Amygdala (tissue), 56 donors: ENCODE measurements at regions not wholly inside any gene's neighbourhood (a gene's known extent, or its start where the extent isn't known, plus 50 kb on each side); places are given as distances from the start of the nearest gene placed in this dataset.

ENCODE experiments used
- DNase-seq, 56 donors: peaks; one replicate each; lab custom pipeline; 2025; lab: John Stamatoyannopoulos, UW

DNA sequence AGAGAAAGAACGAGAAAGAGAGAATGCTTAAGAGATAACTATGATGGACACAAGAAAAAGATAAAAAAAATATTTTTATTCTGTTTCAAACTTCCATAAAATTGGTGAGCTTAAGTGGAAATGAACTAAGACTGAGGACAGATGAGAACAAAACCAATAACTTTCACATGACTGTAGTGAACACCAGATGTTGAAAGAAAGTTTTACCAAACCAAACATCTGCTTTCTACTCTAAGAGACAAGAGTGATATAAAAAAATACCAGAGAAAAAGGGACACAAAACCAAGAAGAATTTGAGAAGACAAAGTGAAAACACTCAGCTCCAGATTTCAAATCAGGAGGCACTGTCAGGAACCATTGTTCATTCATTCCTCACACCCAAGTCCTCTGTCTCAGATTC, 147.9 kb downstream of the IMPG2 start:
- no peak for DNase-seq

DNA sequence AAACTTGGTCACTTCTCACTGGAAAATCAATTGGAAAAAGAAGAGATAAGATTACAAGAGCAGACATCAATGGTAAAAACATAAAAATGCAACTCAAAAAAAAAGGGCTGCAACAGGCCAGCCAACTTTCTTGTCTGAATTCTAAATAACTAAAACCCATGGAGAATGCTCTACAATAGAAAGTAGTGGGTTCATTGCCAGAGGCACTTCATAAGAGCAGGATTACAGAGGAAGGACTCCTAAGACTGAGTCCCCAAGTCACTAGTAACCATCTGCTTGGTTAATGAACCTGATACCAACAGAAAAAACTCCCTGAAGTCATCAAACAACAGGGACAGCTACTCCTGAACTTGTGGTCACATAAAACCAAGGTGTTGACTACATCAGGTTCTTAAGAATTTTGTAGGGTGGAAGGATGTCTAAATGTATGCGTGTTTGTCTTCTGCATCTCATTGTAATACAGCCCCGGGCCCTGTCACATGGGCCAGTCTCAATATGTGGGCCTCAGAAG, 148.6 kb downstream of the IMPG2 start:
- no peak for DNase-seq

DNA sequence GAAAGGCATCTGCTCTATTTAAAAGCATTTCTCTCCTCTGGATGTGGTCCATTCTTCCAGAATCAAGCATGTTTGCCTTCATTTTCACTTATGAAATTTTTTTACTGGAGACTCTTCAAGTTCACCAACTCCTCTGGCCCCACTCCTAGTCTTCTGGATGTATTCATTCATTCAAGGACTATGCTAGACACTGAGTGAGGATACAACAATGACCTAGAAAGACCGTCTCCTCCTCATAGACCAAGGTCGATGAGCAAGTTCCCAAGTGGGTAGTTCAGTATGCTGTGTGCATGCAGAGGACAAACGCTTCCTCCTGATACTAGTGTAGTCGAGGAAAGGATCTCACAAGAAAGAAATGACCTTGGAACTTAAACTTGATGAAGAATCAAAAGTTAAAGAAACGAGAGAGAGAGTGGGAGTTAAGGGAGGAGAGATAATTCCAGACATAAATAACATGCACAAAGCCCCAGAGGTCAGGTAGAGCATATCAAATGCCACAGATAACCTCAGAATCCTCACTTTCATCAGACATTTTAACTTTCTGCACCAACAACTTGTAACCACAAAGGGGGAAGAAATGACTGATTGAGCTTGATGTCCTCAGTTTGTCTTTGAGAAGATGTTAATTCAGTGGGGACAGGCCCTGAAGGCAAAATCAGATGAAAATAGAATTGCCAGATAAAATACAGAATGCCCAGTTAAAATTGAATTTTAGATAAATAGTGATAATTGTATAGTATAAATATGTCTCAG, 149.4 kb downstream of the IMPG2 start:
- no peak for DNase-seq

DNA sequence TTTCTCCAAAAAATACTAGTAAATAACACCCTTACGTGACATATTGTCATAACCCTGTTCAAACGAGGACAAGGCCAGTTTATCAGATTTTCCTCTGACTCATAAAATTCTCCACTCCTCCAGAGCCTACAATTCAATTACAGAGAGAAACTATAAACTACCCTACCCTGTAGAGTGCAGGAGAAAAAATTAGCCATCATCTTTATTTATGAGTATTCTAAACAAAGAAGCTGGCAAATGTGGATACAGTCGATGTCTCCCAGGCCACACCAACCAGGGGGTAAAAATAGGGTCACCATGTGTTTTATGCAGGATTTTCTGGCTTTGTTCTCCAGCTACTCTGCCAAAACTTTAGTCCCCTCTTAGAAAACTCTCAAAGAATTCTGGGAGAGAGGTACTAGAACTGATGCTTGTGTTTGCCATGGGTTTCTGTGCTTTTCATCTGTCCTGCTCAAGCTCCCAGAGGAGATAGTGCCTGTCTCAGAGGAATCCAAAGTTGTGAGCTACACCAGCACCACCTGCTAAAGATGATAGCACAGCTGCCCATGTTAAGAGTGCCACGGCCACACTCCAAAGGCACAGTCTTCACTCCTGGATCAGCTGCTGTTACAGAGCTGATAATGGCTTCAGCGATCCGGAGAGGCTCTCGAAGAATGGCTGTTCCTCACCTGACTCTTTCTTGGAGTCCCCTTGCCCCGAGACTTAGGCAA, 150.2 kb downstream of the IMPG2 start:
- no peak for DNase-seq

DNA sequence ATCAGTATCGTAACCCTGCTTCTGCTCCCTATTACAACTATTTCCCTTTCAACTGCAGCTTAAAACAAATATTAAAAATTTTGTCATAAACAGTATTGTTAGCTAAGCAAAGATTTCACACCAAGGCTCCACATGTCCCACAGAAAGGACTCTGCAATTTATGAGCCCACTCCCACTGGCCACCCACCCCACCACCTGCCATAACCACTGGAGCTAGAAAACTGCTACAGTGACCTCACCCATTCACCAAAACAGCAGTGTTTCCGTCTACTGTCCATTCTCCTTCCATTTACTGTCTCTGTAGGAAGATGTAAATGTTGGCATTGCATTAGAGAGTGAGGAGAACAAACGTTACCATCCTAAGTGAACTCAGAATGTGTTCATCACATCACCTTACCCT, 150.9 kb downstream of the IMPG2 start:
- no peak for DNase-seq

DNA sequence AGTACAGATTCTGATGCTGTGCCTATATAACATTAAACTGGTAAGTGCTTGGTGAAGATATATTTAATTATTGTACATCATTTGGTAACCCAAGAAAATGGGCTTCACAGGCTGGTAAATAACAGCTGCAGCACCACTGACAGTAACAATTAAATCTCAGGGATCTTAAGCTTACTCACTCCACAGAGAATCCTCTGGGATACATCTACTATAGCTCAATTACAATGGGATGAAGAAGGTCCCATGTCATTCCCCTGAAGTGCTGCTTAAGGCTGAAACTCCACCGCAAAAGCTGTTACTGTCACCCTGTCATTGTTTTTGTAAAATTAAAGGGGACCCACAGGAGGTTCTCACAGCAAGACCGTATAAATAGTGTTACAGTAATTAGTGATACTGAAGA, 153.0 kb downstream of the IMPG2 start:
- DNase-seq, result no peak

DNA sequence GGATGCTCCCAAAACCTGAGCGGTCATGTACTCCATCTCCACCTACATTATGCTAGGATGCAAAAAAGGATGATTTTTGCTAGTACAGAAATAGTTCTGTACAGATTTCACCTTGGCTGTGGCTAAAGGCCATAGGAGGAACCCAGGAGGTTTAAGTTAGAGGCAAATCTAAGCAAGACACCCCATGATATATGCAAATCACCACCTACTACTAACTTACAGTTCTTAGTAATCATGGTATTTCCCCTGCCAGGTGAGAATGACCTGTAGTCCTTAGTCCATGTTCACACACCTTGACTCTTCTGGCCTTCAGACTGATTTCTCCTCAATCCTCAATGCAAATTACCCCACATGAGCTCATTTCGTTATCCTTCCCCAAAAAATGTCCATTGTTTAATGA, 154.2 kb downstream of the IMPG2 start:
- no peak for DNase-seq

DNA sequence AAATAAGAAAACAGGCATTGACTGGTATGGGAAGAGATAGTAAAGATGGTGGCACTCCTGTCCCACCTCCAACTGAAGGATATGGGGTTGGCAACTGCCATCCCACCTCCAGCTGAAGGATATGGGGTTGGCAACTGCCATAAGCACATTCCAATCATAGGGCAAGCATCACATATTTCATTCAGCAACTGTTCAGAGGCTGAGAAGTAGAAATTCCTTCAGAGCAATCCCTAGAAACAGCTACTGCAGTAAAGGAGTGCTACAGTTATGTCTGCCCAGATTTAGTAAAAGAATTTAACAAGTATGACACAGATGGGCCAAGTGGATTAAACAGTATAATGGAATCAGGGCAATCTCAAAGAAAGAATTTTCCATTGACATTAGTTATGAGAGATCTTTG, 156.8 kb downstream of the IMPG2 start:
- no peak for DNase-seq

DNA sequence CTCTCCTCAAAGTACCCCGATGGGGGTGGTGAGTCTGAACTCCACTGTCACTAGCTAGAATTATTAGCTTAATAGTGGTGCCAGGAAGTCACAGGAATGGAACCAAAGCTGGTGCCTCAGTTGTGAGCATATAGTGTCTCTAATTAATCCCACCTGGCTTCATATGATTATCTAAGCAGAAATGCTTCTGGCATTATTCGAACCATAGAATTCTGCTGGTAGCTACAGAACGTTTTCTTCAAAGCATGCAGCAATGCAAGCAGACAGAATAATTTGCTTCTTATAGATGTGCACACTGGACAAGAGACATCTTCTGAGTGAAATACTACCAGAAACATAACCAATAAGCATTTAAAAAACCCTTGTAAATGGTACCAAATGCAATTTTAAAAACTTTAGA, 160.9 kb downstream of the IMPG2 start:
- no peak for DNase-seq

DNA sequence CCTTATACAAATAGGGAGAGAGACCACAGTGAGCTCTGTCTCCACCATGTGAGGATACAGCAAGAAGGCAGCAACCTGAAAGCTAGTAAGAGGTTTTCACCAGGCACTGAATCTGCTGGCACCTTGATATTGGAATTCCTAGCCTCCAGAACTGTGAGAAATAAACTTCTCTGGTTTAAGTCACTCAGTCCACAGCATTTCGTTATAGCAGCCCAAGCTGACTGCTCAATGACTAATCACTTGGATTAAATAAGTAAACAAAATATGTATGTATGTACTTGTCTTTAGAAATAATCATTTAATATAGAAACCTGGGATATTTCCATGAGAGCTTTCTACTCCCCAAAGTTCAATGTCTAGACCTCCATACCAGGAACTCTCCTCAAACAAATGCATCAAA, 162.0 kb downstream of the IMPG2 start:
- no peak for DNase-seq

DNA sequence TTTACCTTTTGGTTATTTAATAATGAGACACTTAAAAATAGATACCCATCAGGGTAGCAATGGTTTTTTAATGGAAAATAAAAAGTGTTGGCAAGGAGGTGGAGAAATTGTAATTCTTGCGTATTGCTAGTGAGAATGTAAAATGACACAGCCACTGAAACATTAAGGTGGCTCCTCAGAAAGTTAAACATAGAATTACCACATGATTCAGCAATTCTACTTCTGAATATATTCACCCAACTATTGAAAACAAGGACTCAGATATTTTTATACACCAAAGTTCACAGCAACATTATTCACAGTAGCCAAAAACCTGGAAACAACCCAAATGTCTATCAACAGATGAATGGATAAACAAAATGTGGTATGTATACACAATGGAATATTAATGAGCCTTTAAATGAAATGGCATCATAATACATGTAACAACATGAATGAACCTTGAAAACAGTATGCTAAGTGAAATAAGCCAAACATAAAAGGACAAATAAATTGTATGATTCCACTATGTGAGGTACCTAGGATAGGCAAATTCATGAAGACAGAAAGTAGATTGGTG, 163.5 kb downstream of the IMPG2 start:
- no peak for DNase-seq

DNA sequence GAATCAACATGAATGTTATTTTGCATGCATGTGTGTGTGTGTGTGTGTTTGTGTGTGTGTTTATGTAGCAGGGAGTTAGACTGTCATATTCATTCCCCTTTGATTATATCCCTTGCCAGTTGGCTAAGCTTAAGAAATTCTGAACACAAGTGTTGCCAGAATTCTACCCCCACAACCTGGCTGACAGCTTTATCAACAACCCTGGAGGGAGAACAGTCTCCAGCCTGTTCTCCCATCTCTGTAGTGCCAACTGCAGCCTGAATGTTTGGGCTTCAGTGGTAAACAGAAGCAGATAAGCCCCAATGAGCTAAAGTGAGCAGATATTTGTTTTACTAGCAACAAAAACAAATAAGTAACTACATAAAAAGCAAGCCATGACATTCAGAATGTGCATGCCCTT, 162.6 kb upstream of the ABI3BP start:
- no peak for DNase-seq

DNA sequence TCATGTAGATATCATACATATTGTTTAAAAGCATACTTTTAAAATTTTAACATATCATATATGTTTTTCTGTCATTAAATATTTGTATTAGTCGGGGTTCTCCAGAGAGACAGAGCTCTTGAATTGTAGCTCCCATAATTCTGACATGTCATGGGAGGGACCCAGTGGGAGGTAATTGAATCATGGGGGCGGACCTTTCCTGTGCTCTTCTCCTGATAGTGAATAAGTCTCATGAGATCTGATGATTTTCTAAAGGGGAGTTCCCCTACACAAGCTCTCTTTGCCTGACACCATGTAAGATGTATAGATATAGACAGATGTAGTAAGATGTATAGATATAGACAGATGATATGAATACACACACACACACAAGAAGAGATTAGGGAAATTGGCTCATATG, 161.2 kb upstream of the ABI3BP start:
- DNase-seq, result no peak

DNA sequence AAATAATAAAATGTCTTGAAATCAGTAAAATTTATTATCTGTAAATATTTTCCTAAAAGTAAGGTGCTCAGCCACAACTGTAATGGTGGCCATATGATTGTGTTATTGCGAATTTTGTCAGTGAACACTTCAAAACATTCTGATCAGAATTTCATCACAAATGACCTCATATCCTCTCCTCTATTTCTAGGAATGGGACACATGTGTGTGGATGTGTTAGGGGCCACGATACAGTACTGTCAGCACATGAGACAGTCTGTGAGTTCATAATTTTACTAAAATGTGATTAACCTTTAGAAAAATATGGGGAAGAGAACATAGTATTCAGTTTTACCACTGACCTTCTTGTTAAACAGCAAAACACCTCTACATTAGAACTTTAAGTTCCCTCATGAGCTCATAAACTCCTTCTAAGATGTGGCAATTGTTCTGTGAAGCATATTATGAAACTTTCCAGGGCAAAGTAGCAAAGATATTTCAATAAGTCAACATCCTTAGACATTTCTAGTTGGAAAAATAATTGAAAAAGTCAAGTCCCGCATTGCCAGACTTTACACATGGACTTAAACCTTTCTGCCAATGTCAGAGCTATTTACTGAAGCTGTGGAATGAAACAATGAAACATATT, 158.2 kb upstream of the ABI3BP start:
- DNase-seq, result no peak

DNA sequence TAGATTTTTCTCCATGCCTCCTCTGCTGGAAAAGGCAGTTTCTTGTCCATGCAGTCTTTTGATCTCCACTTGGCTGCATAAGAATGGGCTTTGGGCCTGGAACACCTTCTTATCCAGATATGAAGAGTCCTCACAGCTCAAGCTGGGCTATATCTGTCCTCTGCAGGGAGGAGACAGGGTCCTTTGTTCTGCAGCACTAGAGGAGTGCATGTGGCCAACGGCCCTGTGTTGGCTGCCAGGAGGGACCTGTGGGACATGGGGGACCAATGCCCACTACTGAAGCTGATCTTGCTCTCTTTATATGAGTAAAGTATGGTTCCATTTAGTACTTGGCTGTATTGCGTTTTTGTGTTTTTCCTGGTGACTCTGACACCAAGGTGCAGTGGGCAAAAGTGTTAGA, 157.3 kb upstream of the ABI3BP start:
- DNase-seq, result no peak

DNA sequence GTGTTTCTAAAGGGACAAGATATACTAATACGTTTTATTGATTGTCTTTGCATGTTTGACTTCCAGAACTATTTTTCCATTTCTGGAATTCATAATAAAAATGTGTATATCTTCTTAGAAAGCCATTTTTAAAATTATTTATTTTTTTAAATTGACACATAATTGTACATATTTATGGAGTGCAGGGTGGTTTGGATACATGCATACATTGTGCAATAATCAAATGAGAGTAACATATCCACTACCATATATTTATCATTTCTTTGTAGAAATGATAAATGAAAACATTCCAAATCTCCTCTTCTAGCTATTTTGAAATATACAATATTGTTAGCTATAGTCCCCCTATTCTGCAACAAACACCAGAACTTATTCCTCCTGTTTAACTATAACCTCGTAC, 156.5 kb upstream of the ABI3BP start:
- no peak for DNase-seq

DNA sequence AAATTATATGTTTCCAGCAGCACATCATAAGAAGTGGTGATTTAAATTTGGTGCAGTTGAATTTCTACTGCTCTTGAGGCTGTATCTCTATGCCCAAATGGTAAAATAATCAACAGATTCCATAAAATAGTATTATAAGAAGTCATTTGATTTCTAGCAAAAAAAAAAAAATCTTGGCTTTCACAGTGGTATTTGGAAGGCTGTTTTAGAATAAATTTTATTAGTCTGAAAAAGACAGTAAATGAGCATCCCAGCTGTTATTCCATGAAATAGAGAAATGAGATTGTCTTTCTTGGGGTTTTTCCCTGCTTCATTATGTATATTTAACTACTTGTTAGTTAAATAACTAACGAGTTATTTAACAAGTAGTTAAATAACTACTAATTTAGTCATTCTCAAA, 156.0 kb upstream of the ABI3BP start:
- DNase-seq, result no peak

DNA sequence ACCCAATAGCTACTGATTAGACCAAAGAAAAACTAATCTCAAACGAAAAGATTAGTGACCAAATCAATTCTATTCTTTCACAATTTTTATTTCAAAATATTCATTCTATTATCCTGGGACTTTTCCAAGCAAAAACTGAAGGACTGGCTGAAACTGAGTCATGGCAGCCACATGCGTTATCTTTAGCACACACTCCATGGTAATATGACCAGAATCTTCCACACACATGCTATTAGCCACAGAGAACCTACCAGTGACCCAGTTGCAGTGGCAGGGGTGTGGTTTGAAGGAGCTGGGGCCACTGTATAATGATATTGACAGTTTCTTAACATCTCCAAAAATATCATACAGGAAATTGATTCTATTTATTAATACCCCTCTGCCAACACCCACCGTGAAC, 154.8 kb upstream of the ABI3BP start:
- DNase-seq, result no peak

DNA sequence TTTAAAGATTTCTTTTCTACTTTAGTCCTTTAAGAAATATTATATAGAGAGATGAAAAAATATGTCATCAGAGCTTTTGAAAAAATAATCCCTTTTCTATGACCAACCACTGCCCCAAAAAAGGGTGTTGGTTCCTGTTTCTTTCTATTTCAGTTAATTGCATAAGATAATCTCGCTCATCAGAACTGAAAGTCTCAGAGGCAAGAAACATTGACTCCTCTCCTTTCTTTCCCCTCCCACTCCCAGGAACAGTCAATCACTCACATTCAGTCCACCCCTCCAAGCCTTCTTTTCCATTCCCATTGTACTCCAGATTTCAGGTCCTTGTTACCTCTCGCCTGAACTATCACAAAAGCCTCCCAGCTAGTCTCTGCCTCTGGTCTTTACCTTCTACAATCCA, 153.7 kb upstream of the ABI3BP start:
- DNase-seq, result no peak

DNA sequence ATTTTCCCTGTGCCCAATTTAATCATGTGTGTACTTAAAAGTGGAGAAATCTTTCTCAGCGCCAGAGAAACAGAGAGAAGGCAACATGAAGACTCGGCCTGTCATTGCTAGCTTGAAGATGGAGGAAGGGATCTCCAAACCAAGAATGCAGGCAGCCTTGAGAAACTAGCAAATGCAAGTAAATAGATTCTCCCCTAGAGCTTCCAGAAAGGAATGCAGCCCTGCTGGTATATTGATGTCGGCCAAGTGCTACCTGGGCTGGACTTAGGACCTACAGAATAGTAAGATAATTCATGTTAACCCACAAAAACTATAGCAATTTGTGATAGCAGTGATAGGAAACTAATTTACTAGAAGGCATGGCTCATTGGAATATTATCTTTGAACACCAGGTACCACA, 150.9 kb upstream of the ABI3BP start:
- no peak for DNase-seq

DNA sequence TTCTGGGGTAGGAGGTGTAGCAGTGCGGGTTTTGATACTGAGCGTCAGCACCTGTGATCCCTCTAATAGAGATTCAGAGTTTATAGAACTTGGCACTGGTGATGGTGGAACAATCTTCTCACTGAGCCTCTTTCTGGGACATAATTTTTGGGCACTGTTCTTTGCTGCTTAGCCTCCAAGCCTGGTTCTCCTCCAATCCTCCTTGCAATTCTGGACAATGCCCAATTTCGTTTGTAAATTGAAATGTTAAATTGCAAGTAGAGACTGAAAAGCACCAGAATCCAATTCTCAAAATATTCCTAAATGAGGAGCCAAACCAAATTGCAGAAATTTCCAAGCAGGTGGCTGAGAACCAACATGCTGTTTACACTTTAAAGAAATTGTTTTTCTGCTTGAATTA, 149.8 kb upstream of the ABI3BP start:
- DNase-seq, result peak in 8 of 56 donors; percentile 1 to 27 (median 8)
